ENCODE measurements at regions not wholly inside any gene's neighbourhood (a gene's known extent, or its start where the extent isn't known, plus 50 kb on each side); places are given as distances from the start of the nearest gene placed in this dataset.

DNA sequence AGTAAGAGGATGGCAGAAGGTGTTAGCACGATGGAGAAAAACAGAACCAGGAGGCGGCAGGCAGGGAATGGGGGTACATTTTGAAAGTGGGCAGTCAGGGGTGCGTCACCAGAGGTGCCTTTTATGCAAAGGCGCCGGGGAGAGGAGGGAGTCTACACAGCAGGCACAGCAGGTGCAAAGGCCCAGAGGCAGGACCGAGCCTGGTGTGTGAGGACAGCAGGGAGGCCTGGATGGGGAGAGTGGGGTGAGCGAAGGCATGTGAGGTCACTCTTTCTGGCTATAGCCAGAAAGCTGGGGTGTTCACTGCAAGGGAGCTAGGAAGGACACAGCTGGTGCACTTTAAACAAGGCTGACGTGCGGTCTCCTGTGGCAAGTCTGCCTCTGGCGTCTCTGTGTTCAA, 65.0 kb downstream of the NCOR2 start:
- TF ChIP-seq EZH2phosphoT487 (IDR thresholded peaks at IDR 0.05; ENCODE audit: insufficient read depth, low read depth) (no peak), EZH2 (IDR thresholded peaks at IDR 0.05; ENCODE audit: insufficient read depth, poor library complexity, severe bottlenecking) (no peak)

All from GM23248 (cell line).